K562 (cell line): ENCODE measurements at regions not wholly inside any gene's neighbourhood (a gene's known extent, or its start where the extent isn't known, plus 50 kb on each side); places are given as distances from the start of the nearest gene placed in this dataset.

Source experiments
- ADNP ChIP-seq: fragments of 200-800 bp; sonication (Bioruptor generic); IDR thresholded peaks from 2 replicates; pipeline ENCODE4 v1.6.1; 2016; ENCODE audit warnings: missing genetic modification characterization, missing compliant biosample characterization
- BACH1 ChIP-seq: fragments of 200-800 bp; sonication (Bioruptor generic); IDR thresholded peaks from 2 replicates; pipeline ENCODE4 v1.6.1; 2016; ENCODE audit warnings: missing genetic modification characterization, missing compliant biosample characterization
- CC2D1A ChIP-seq: fragments of 450-650 bp; IDR thresholded peaks from 2 replicates; pipeline ENCODE4 v1.6.1; 2017; ENCODE audit warnings: mild to moderate bottlenecking
- CTCF ChIP-seq, 3 experiments: IDR thresholded peaks in 2 of 3; conservative IDR thresholded peaks in 1 of 3; 2 replicates each; pipeline ENCODE4 v1.5.1; 2011 to 2012; ENCODE audit warnings: low read length in 3 of 3, mild to moderate bottlenecking in 3 of 3, control low read depth in 2 of 3, improper control_type of control experiment in 1 of 3, inconsistent platforms in 1 of 3, low read depth in 1 of 3, mixed read lengths in 1 of 3, moderate library complexity in 1 of 3; ENCODE audit not compliant: insufficient read depth in 2 of 3
- POLR2AphosphoS5 ChIP-seq: IDR thresholded peaks from 2 replicates; pipeline ENCODE4 v1.6.1; 2011; ENCODE audit warnings: mild to moderate bottlenecking, low read depth, low read length, moderate library complexity; ENCODE audit not compliant: control insufficient read depth, insufficient read depth
- RCOR1 ChIP-seq, 2 experiments: IDR thresholded peaks; 2 replicates each; pipeline ENCODE4 v1.6.1; 2012; ENCODE audit warnings: low read depth in 2 of 2, low read length in 2 of 2, borderline replicate concordance in 1 of 2, improper control_type of control experiment in 1 of 2
- TFE3 ChIP-seq: fragments of 450-650 bp; formaldehyde crosslinking; IDR thresholded peaks from 2 replicates; pipeline ENCODE4 v1.4.0; 2020; ENCODE audit warnings: mild to moderate bottlenecking, mixed read lengths
- TOE1 ChIP-seq, 2 experiments: fragments of 450-650 bp in 1 of 2; sonication (generic) in 1 of 2; formaldehyde crosslinking in 1 of 2; IDR thresholded peaks; 2 replicates each; pipeline versions ENCODE4 v1.7.1 to v1.8.0; 2016 to 2022; ENCODE audit warnings: borderline replicate concordance in 2 of 2, mild to moderate bottlenecking in 2 of 2, antibody characterized with exemption in 1 of 2, inconsistent platforms in 1 of 2, low read depth in 1 of 2, missing genetic modification reagents in 1 of 2, moderate library complexity in 1 of 2

- TF ChIP-seq TFE3 (no peak), CTCF (IDR thresholded peaks at IDR 0.05 in 2 of 3, conservative IDR thresholded peaks at IDR 0.05 in 1 of 3; ENCODE audit: insufficient read depth in 2 of 3, low read depth in 1 of 3, low read length in 3 of 3) (no peak), CC2D1A (no peak), ADNP (no peak), BACH1 (tag) (no peak), RCOR1 (IDR thresholded peaks at IDR 0.05; ENCODE audit: borderline replicate concordance in 1 of 2, low read depth in 2 of 2, low read length in 2 of 2) (no peak), TOE1 (IDR thresholded peaks at IDR 0.05; ENCODE audit: borderline replicate concordance) (no peak), TOE1 (CRISPR knock-in tag; IDR thresholded peaks at IDR 0.05; ENCODE audit: borderline replicate concordance, low read depth) (no peak), POLR2AphosphoS5 (no peak)
These were observed 694.4 kb downstream of the MATN1 start for GRCh38 chr1:30028939-30029338.
